ENCODE measurements at regions not wholly inside any gene's neighbourhood (a gene's known extent, or its start where the extent isn't known, plus 50 kb on each side); places are given as distances from the start of the nearest gene placed in this dataset.
A peak's percentile ranks its signal among the peaks of the same experiment; 100 is the strongest.

- Histone ChIP-seq H3K36me3 (ENCODE audit: insufficient read depth, low read length) (no peaks in the 10 kb centered on the region), H3K27me3 (ENCODE audit: control insufficient read depth, insufficient read depth, low read length) (peaks cover 37% of the 10 kb centered on the region), H3K9me3 (replicated peaks; ENCODE audit: low read length) (no peaks in the 10 kb centered on the region), H3K4me2 (ENCODE audit: low read length) (no peak overlapping the region), H3K9ac (ENCODE audit: low read depth, low read length) (no peak overlapping the region), H3K4me1 (ENCODE audit: control insufficient read depth, insufficient read depth, low read length) (no peaks in the 10 kb centered on the region), H3K4me3 (ENCODE audit: low read length) (no peak overlapping the region)
Measured at GRCh38 chr5:68950125-68950524, 143.7 kb upstream of the SLC30A5 start.

DNA sequence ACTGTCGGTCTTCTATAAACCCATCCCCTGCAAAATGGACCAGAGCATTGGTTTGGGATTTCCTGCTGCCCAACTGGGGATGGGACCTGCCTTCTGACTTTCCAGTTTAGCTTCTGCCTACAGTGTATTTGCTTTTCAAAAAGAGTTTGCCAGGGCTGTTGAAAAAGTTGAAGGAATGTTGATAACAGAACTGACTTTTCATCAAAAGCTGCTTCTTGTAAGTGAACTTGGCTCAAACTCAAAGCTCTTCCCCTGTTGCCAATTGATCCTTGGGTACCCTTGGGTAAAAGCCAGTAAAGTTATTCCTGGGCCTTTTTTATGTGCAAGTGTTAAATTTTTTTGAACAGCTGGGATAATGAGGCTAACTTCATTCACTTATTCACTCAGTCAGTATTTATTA lies 142.9 kb upstream of the SLC30A5 start:
- Histone ChIP-seq H3K27me3 (ENCODE audit: control insufficient read depth, insufficient read depth, low read length) (peaks cover 37% of the 10 kb centered on the region), H3K4me1 (ENCODE audit: control insufficient read depth, insufficient read depth, low read length) (no peaks in the 10 kb centered on the region), H3K9me3 (replicated peaks; ENCODE audit: low read length) (no peaks in the 10 kb centered on the region), H3K4me3 (ENCODE audit: low read length) (no peak overlapping the region), H3K9ac (ENCODE audit: low read depth, low read length) (no peak overlapping the region), H3K4me2 (ENCODE audit: low read length) (no peak overlapping the region), H3K36me3 (ENCODE audit: insufficient read depth, low read length) (no peaks in the 10 kb centered on the region)

DNA sequence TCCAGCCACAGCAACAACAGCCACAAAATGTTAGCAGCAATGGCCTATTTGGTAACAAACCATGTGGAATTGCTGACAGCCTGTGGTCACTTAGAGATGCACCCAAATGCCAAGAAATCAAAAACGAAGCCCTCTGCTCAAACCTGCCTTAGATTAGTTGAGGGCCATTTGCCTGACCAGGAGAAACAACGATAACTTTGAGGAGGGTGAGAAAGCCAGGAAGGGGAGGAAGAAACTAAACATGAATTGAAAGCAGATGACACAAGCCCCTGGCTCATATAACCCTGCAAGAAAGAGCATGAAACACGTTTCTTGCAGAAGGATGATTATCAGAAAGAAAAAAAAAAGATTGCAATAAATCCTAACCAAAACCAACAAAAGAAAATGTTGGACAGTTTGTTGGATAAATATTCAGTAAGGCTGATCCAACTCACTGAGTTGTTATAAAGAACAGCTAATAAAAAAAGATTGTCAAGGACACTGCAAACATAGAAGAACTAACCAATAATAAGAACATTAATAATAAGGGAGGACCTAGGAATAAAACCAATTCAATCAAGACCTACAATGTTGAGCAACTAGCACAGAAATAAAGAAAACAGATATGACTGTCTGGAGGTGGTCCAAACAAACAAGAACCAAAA lies 140.5 kb upstream of the SLC30A5 start:
- Histone ChIP-seq H3K9ac (ENCODE audit: low read depth, low read length) (no peak overlapping the region), H3K4me3 (ENCODE audit: low read length) (no peak overlapping the region), H3K27me3 (ENCODE audit: control insufficient read depth, insufficient read depth, low read length) (peaks cover 29% of the 10 kb centered on the region)

GRCh38 chr5:68953875-68954617 lies 139.8 kb upstream of the SLC30A5 start:
- Histone ChIP-seq H3K36me3 (ENCODE audit: insufficient read depth, low read length) (no peaks in the 10 kb centered on the region), H3K9ac (ENCODE audit: low read depth, low read length) (no peak overlapping the region), H3K9me3 (replicated peaks; ENCODE audit: low read length) (no peaks in the 10 kb centered on the region), H3K27me3 (ENCODE audit: control insufficient read depth, insufficient read depth, low read length) (peaks cover 22% of the 10 kb centered on the region), H3K4me1 (ENCODE audit: control insufficient read depth, insufficient read depth, low read length) (no peaks in the 10 kb centered on the region), H3K4me2 (ENCODE audit: low read length) (no peak overlapping the region), H3K4me3 (ENCODE audit: low read length) (no peak overlapping the region)

More for the DNA sequence above, 140.5 kb upstream of the SLC30A5 start:
- no peak overlapping the region for H3K4me2 ChIP-seq (ENCODE audit: low read length)
- H3K4me1 ChIP-seq (ENCODE audit: control insufficient read depth, insufficient read depth, low read length): no peaks in the 10 kb centered on the region
- H3K36me3 ChIP-seq (ENCODE audit: insufficient read depth, low read length): no peaks in the 10 kb centered on the region
- no peaks in the 10 kb centered on the region for H3K9me3 ChIP-seq (replicated peaks; ENCODE audit: low read length)

GRCh38 chr5:68954618-68954910 lies 139.2 kb upstream of the SLC30A5 start:
- no peaks in the 10 kb centered on the region for H3K36me3 ChIP-seq (ENCODE audit: insufficient read depth, low read length)
- H3K27me3 ChIP-seq (ENCODE audit: control insufficient read depth, insufficient read depth, low read length): peaks cover 17% of the 10 kb centered on the region
- H3K4me2 ChIP-seq (ENCODE audit: low read length): no peak overlapping the region
- H3K9me3 ChIP-seq (replicated peaks; ENCODE audit: low read length): no peaks in the 10 kb centered on the region
- no peak overlapping the region for H3K9ac ChIP-seq (ENCODE audit: low read depth, low read length)
- no peaks in the 10 kb centered on the region for H3K4me1 ChIP-seq (ENCODE audit: control insufficient read depth, insufficient read depth, low read length)
- no peak overlapping the region for H3K4me3 ChIP-seq (ENCODE audit: low read length)

DNA sequence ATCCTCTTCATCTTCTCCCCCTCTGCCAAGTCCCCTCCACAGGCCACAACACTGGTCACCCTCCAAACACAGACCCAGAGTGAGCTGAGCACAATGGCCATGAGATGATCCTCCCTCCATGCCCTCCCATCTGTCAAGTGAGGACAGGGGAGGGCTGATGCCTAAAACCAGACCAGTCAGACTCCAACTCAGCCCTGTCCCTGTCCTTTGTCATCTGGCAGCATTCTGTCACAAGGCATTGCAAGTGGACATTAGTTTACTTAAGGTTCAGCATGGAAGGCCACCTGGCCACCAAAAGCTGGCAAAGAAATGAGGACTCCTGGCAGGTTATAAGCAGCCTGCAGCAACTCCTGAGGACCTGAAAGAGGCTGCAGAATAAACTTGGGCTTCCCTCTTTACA lies 136.2 kb upstream of the SLC30A5 start:
- Histone ChIP-seq H3K4me1 (ENCODE audit: control insufficient read depth, insufficient read depth, low read length) (no peaks in the 10 kb centered on the region), H3K4me2 (ENCODE audit: low read length) (no peak overlapping the region), H3K9me3 (replicated peaks; ENCODE audit: low read length) (no peaks in the 10 kb centered on the region), H3K9ac (ENCODE audit: low read depth, low read length) (no peak overlapping the region), H3K4me3 (ENCODE audit: low read length) (no peak overlapping the region), H3K36me3 (ENCODE audit: insufficient read depth, low read length) (no peaks in the 10 kb centered on the region), H3K27me3 (ENCODE audit: control insufficient read depth, insufficient read depth, low read length) (peaks cover 5% of the 10 kb centered on the region)

GRCh38 chr5:68958428-68958827 lies 135.4 kb upstream of the SLC30A5 start:
- Histone ChIP-seq H3K36me3 (ENCODE audit: insufficient read depth, low read length) (no peaks in the 10 kb centered on the region), H3K27me3 (ENCODE audit: control insufficient read depth, insufficient read depth, low read length) (peaks cover 5% of the 10 kb centered on the region), H3K4me3 (ENCODE audit: low read length) (no peak overlapping the region), H3K9me3 (replicated peaks; ENCODE audit: low read length) (no peaks in the 10 kb centered on the region), H3K9ac (ENCODE audit: low read depth, low read length) (no peak overlapping the region), H3K4me1 (ENCODE audit: control insufficient read depth, insufficient read depth, low read length) (no peaks in the 10 kb centered on the region), H3K4me2 (ENCODE audit: low read length) (no peak overlapping the region)

DNA sequence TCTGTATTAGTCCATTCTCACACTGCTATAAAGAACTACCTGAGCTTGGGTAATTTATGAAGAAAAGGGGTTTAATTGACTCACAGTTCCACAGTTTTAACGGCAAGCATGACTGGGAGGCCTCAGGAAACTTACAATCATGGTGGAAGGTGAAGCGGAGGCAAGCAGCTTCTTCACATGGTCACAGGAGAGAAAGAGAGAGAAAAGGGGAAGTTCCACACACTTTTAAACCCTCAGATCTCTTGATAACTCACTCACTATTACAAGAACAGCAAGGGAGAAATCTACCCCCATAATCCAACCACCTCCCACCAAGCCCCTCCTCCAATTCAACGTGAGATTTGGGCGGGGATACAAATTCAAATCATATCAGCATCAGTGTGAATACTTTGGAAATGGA lies 133.4 kb upstream of the SLC30A5 start:
- H3K9me3 ChIP-seq (replicated peaks; ENCODE audit: low read length): no peaks in the 10 kb centered on the region
- no peak overlapping the region for H3K9ac ChIP-seq (ENCODE audit: low read depth, low read length)
- H3K4me1 ChIP-seq (ENCODE audit: control insufficient read depth, insufficient read depth, low read length): no peaks in the 10 kb centered on the region
- H3K27me3 ChIP-seq (ENCODE audit: control insufficient read depth, insufficient read depth, low read length): peaks cover 5% of the 10 kb centered on the region
- H3K4me2 ChIP-seq (ENCODE audit: low read length): no peak overlapping the region
- H3K4me3 ChIP-seq (ENCODE audit: low read length): no peak overlapping the region
- no peaks in the 10 kb centered on the region for H3K36me3 ChIP-seq (ENCODE audit: insufficient read depth, low read length)

- H3K4me3 ChIP-seq (ENCODE audit: low read length): no peak overlapping the region
- no peak overlapping the region for H3K4me2 ChIP-seq (ENCODE audit: low read length)
- no peaks in the 10 kb centered on the region for H3K4me1 ChIP-seq (ENCODE audit: control insufficient read depth, insufficient read depth, low read length)
- no peak overlapping the region for H3K9ac ChIP-seq (ENCODE audit: low read depth, low read length)
- peaks cover 5% of the 10 kb centered on the region for H3K27me3 ChIP-seq (ENCODE audit: control insufficient read depth, insufficient read depth, low read length)
- no peaks in the 10 kb centered on the region for H3K9me3 ChIP-seq (replicated peaks; ENCODE audit: low read length)
- no peaks in the 10 kb centered on the region for H3K36me3 ChIP-seq (ENCODE audit: insufficient read depth, low read length)
Measured at GRCh38 chr5:68960961-68961360, 132.9 kb upstream of the SLC30A5 start.

DNA sequence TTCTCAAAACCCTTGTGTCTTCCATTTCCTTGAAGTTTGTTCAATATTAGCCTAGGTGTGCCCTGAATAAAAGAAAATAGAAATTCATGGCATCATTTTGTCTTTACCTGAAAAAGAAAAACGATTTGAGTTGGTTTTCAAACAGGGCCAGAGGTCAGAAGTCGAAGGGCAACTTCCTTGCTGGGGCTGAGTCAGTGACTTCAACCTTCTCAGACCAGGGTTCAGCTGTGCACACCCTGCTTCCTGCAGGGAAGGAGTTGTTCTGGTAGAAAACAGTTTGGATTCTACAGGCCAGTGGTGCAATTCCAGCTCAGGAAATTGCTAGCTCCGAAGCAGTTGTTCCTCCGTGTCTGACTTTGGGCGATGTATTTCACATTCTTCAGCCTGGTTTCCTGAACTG lies 132.1 kb upstream of the SLC30A5 start:
- H3K4me1 ChIP-seq (ENCODE audit: control insufficient read depth, insufficient read depth, low read length): no peaks in the 10 kb centered on the region

DNA sequence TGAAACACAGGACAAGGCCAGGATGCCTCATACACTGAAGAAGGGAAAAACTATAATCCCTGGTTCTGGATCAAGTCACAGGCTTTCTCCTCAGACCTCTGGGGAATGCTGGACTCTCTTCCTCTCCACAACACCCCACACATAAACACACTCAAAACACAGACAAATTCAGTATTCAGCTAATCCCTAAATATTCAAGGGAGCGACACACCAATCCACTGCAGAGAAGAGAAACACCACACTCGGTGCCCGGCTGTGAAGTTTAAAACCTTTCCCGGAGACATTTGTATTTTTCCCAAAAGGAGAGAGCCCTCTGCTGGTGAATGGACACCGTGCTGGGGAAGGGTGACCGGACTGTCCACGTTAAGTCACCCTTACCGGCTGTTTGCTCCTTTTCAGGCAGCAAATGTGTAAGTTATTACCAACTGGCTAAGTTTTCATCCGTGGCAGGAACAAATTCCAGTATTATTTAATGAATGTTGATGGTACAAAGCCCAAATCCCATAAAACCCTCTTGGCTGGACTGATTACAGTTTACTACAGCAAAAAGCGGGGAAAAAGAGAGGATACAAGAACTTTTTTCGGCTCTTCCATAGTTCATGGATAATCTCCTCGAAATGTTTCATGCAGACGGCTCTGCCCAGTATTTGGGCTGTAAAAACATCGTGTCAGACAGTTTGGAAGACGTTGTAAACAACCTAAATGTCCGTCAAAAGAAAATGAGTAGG lies 130.9 kb upstream of the SLC30A5 start:
- H3K9ac ChIP-seq (ENCODE audit: low read depth, low read length): peak overlapping the region; percentile 17
- peak overlapping the region; percentile 17 for H3K4me3 ChIP-seq (ENCODE audit: low read length)
- H3K36me3 ChIP-seq (ENCODE audit: insufficient read depth, low read length): no peaks in the 10 kb centered on the region
- H3K4me2 ChIP-seq (ENCODE audit: low read length): peak overlapping the region; percentile 56
- peaks cover 5% of the 10 kb centered on the region for H3K27me3 ChIP-seq (ENCODE audit: control insufficient read depth, insufficient read depth, low read length)
- H3K9me3 ChIP-seq (replicated peaks; ENCODE audit: low read length): no peaks in the 10 kb centered on the region
- no peaks in the 10 kb centered on the region for H3K4me1 ChIP-seq (ENCODE audit: control insufficient read depth, insufficient read depth, low read length)

More for the DNA sequence above, 132.1 kb upstream of the SLC30A5 start:
- no peaks in the 10 kb centered on the region for H3K36me3 ChIP-seq (ENCODE audit: insufficient read depth, low read length)
- no peak overlapping the region for H3K4me2 ChIP-seq (ENCODE audit: low read length)
- H3K9ac ChIP-seq (ENCODE audit: low read depth, low read length): no peak overlapping the region
- H3K4me3 ChIP-seq (ENCODE audit: low read length): no peak overlapping the region
- no peaks in the 10 kb centered on the region for H3K9me3 ChIP-seq (replicated peaks; ENCODE audit: low read length)
- peaks cover 5% of the 10 kb centered on the region for H3K27me3 ChIP-seq (ENCODE audit: control insufficient read depth, insufficient read depth, low read length)

Measured in skeletal muscle satellite cell (primary cell).